ENCODE measurements at regions not wholly inside any gene's neighbourhood (a gene's known extent, or its start where the extent isn't known, plus 50 kb on each side); places are given as distances from the start of the nearest gene placed in this dataset.
"Not testable (repeated sequence)": the region's sequence is repeated elsewhere in the genome, so short reads cannot be mapped to it uniquely, and the experiment has no call there.

DNA sequence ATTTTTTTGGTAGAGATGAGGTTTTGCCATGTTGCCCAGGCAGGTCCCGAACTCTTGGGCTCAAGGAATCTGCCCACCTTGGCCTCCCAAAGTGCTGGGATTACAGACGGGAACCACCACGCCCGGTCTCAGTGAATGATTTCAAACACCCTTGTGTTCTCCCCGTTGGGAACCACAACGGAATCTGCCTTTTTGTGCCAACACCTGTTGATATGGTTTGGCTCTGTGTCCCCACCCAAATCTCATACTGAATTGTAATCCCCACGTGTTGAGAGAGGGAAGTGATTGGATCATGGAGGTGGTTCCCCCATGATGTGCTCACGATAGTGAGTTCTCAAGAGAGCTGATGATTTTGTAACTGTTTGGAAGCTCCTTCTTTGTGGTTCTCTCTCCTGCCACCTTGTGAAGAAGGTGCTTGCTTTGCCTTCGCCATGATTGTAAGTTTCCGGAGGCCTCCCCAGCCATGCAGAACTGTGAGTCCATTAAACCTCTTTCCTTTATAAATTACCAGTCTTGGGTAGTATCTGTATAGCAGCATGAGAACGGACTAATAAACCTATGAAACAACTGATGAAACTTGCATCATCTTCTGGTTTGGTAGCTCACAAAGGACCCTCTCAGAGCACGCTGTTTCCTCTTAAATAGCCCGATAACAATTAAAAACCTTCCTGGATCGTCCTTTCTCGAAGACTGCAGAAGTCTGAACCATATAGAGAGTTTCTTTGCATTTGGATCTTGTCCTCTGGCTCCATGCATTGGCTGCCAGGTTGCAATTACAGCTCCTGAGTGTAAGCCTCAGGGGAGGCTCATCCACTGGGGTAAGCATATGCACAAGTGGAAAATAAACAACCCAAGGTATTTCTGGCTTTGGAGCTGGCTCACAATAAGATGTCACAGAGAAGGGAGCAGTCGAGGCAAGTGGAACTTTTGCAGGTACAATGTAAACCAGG, 91.5 kb downstream of the SPRY4 start:
- no peak overlapping the region for H3K27ac Mint-ChIP-seq
- ATAC-seq, result no peak

DNA sequence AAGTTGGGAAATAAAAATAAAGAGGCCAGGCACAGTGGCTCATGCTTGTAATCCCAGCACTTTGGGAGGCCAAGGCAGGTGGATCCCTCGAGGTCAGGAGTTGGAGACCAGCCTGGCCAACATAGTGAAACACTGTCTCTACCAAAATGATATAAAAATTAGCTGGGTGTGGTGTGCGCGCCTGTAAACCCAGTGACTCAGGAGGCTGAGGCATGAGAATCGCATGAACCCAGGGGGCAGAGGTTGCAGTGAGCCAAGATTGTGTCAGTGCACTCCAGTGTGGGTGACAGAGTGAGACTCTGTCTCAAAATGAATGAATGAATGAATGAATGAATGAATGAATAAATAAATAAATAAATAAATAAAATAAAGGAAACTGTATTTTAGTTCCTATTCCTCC, 93.9 kb downstream of the SPRY4 start:
- intact Hi-C loops (cut with micrococcal nuclease); H3K27ac Mint-ChIP-seq; H3K27me3 Mint-ChIP-seq; DNase-seq; POLR2A ChIA-PET; H3K36me3 Mint-ChIP-seq (ENCODE audit: low read depth); H3K4me3 Mint-ChIP-seq; CTCF ChIA-PET; ATAC-seq; H3K9me3 Mint-ChIP-seq: not testable (repeated sequence)
- peaks cover 13% of the 10 kb centered on the region for H3K4me1 Mint-ChIP-seq (ENCODE audit: low read depth)

More for the DNA sequence above, 91.5 kb downstream of the SPRY4 start:
- H3K9me3 Mint-ChIP-seq, result no peaks in the 10 kb centered on the region
- no peak for DNase-seq
- peaks cover 13% of the 10 kb centered on the region for H3K4me1 Mint-ChIP-seq (ENCODE audit: low read depth)
- TF ChIP-seq, protein P1, sequence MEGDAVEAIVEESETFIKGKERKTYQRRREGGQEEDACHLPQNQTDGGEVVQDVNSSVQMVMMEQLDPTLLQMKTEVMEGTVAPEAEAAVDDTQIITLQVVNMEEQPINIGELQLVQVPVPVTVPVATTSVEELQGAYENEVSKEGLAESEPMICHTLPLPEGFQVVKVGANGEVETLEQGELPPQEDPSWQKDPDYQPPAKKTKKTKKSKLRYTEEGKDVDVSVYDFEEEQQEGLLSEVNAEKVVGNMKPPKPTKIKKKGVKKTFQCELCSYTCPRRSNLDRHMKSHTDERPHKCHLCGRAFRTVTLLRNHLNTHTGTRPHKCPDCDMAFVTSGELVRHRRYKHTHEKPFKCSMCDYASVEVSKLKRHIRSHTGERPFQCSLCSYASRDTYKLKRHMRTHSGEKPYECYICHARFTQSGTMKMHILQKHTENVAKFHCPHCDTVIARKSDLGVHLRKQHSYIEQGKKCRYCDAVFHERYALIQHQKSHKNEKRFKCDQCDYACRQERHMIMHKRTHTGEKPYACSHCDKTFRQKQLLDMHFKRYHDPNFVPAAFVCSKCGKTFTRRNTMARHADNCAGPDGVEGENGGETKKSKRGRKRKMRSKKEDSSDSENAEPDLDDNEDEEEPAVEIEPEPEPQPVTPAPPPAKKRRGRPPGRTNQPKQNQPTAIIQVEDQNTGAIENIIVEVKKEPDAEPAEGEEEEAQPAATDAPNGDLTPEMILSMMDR (IDR thresholded peaks at IDR 0.05), result no peak
- no peak overlapping the region for H3K4me3 Mint-ChIP-seq
- ChIA-PET CTCF (interaction anchor here (0.5 kb wide), 1 partner anchor 23 kb away, joined by 3 read pairs; no protein-coding TSS in a partner anchor), POLR2A (interaction anchor here (0.5 kb wide), 1 partner anchor 8 kb away, joined by 3 read pairs; no protein-coding TSS in a partner anchor)
- no peaks in the 10 kb centered on the region for H3K36me3 Mint-ChIP-seq (ENCODE audit: low read depth)
- intact Hi-C loops (cut with micrococcal nuclease), result no loop called here
- peaks cover 3% of the 10 kb centered on the region for H3K27me3 Mint-ChIP-seq

DNA sequence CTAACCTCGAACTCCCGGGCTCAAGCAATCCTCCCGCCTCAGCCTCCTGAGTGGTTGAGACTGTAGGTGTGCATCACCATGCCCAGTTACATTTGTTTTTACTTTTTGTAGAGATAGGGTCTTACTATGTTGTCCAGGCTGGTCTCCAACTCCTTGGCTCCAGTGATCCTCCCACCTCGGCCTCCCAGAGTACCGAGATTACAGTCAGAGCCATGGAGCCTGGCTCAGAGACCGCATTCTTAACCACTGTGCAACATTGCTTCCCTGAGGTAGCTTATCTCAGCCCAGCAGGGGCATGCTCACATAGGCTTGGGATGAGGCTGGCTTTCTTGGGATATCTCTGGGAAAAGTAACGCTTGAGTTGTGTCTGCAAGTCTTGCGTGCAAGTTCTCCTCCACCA, 99.7 kb downstream of the SPRY4 start:
- Mint-ChIP-seq H3K27ac (no peak overlapping the region), H3K4me3 (no peak overlapping the region), H3K27me3 (peaks cover 5% of the 10 kb centered on the region), H3K4me1 (ENCODE audit: low read depth) (peaks cover 32% of the 10 kb centered on the region), H3K36me3 (ENCODE audit: low read depth) (no peaks in the 10 kb centered on the region), H3K9me3 (peaks cover 3% of the 10 kb centered on the region)
- DNase-seq, result no peak
- intact Hi-C loops (cut with micrococcal nuclease), result no loop called here
- ChIA-PET CTCF (no interaction called here), POLR2A (interaction anchor here (0.5 to 0.6 kb wide), 2 partner anchors 8 to 142 kb away, joined by 3 read pairs; no protein-coding TSS in a partner anchor)
- ATAC-seq, result no peak
- TF ChIP-seq, protein P1 (IDR thresholded peaks at IDR 0.05), result no peak

DNA sequence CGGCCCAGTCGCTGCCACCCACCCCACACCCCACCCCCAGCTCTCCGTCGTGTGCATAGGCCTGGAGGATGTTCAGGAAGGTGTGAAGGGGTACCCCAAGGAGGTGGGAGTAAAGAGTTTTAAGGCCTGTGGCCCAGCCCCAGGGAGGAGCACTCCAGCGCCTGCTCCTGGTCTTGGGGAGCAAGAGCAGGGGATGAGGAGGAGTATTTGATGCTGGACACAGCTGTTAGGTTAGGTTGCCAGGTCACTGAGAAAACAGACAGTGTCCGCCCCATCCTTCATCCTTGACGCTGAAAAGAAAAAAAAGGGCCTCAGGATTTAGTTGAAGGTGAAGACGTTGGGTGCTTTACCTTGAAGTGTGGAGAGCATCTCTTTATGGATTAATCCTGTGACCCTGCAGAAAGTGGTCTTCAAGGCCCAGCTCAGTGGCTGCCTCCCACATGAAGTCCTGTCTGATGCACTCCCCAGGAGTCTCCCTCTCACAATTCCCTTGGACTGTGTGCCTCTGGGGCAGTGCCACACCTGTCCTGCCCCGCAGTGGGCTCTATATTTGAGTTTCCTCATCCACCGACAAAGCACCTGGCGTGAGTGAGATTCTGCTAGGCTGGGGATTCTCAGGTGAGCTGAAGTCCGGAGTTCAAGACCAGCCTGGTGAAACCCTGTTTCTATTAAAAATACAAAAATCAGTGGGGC, 101.8 kb downstream of the SPRY4 start:
- no peaks in the 10 kb centered on the region for H3K36me3 Mint-ChIP-seq (ENCODE audit: low read depth)
- H3K4me1 Mint-ChIP-seq (ENCODE audit: low read depth), result peaks cover 32% of the 10 kb centered on the region
- TF ChIP-seq, protein P1 (IDR thresholded peaks at IDR 0.05), result no peak
- peaks cover 3% of the 10 kb centered on the region for H3K9me3 Mint-ChIP-seq
- no peak overlapping the region for H3K4me3 Mint-ChIP-seq
- no peak for ATAC-seq
- ChIA-PET POLR2A (no interaction called here), CTCF (interaction anchor here (0.8 to 1.3 kb wide), 4 partner anchors 12 to 531 kb away, joined by 3 to 4 read pairs (median 4); no protein-coding TSS in a partner anchor)
- peaks cover 5% of the 10 kb centered on the region for H3K27me3 Mint-ChIP-seq
- H3K27ac Mint-ChIP-seq, result peak overlapping the region; percentile 72
- no peak for DNase-seq
- intact Hi-C loops (cut with micrococcal nuclease), result no loop called here

DNA sequence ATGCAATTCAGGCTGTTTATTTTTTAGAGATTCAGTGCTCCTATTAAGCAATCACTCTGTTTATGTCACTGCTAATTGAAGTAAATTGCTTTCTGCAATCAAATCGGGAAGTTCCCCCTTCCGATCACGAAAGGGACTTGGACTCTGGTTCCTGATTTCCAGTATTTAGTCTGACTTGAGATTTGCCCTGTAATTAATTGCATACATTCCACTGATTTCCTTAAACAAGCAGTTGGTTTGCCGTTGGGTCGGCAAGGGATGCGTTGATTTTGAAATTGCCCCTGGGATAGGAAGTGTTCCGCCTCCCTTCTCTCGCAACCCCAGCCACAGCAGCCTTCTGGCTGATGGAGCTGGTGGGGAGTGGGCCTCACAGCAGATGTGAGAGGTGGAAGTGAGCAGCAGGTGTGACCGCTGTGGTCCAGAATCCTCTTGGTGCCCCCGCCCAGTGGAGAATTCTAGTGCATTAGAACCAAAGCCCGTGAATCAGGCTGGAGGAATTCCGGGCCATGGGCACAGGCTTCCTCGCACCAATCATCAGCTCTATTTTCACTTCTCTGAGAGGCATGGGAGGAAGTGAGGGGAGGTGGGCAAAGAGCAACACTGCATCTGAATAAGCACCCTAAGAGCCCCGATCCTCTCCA, 102.5 kb downstream of the SPRY4 start:
- Mint-ChIP-seq H3K27ac (no peak overlapping the region), H3K4me3 (no peak overlapping the region), H3K36me3 (ENCODE audit: low read depth) (no peaks in the 10 kb centered on the region), H3K9me3 (peaks cover 3% of the 10 kb centered on the region), H3K4me1 (ENCODE audit: low read depth) (peaks cover 32% of the 10 kb centered on the region), H3K27me3 (peaks cover 5% of the 10 kb centered on the region)
- intact Hi-C loops (cut with micrococcal nuclease), result no loop called here
- TF ChIP-seq, protein P1 (IDR thresholded peaks at IDR 0.05), result no peak
- DNase-seq, result no peak
- ChIA-PET POLR2A (no interaction called here), CTCF (no interaction called here)
- no peak for ATAC-seq
